Esophagus muscularis mucosa (tissue), 3 donors: ENCODE measurements at regions not wholly inside any gene's neighbourhood (a gene's known extent, or its start where the extent isn't known, plus 50 kb on each side); places are given as distances from the start of the nearest gene placed in this dataset.

ENCODE experiments used
- small RNA-seq, 3 donors: library from RNA; depleted of rRNA; stranded (forward); fragments of <200 nt; gene quantifications; one replicate each; pipeline ENCODE3, GENCODE V24; 2016

Small RNAs in the stretch of these regions (small RNA-seq; reads per million reads assigned to genes)
- gene AC106712.1 (0 reads per million in 3 donors), gene RF00019 (0 reads per million in 3 donors)
